H1 (cell line): ENCODE measurements at regions not wholly inside any gene's neighbourhood (a gene's known extent, or its start where the extent isn't known, plus 50 kb on each side); places are given as distances from the start of the nearest gene placed in this dataset.

Experiments used
- CTCF ChIA-PET: fragments of 300-600 bp; sonication (Branson Sonifier 250); formaldehyde crosslinking; loops from one replicate; lab custom pipeline; 2021; ENCODE audit not compliant: partially characterized antibody; lab: Charles Lee
- POLR2A ChIA-PET: fragments of 300-600 bp; sonication (Branson Sonifier 250); formaldehyde crosslinking; loops from one replicate; lab custom pipeline; 2021; ENCODE audit warnings: inconsistent platforms; ENCODE audit not compliant: partially characterized antibody; lab: Charles Lee
- DNase-seq, 2 experiments: peaks; one replicate each; pipeline versions ENCODE4 v3.0.0 to v3.0.0-alpha.2; 2010 to 2022; ENCODE audit warnings: low spot score in 2 of 2, low read depth in 1 of 2, mixed read lengths in 1 of 2
- FAIRE-seq: peaks from 2 replicates; lab custom pipeline; 2011; peaks lifted over from hg19 to GRCh38; lab: Jason Lieb, UNC
- H2AFZ ChIP-seq: 2 replicates; pipeline ENCODE4 v1.8.1; 2012; ENCODE audit warnings: low read length, inconsistent platforms
- H2AK5ac ChIP-seq: 2 replicates; pipeline ENCODE4 v1.6.1; 2013; ENCODE audit warnings: low read depth, low read length
- H2BK120ac ChIP-seq: replicated peaks from 2 replicates; pipeline ENCODE3; 2013; ENCODE audit warnings: low read depth, low read length, inconsistent platforms
- H2BK12ac ChIP-seq: 2 replicates; pipeline ENCODE4 v1.6.1; 2013; ENCODE audit warnings: low read depth, low read length
- H2BK15ac ChIP-seq: 2 replicates; pipeline ENCODE4 v1.6.1; 2013; ENCODE audit warnings: low read length
- H2BK20ac ChIP-seq: 2 replicates; pipeline ENCODE4 v1.6.1; 2013; ENCODE audit warnings: low read length
- H2BK5ac ChIP-seq: 2 replicates; pipeline ENCODE4 v1.6.1; 2013; ENCODE audit warnings: low read depth, low read length
- H3K14ac ChIP-seq: 2 replicates; pipeline ENCODE4 v1.6.1; 2013; ENCODE audit warnings: inconsistent platforms; ENCODE audit not compliant: insufficient read length
- H3K18ac ChIP-seq: 2 replicates; pipeline ENCODE4 v1.6.1; 2013; ENCODE audit warnings: low read length; ENCODE audit errors: extremely low read depth
- H3K23ac ChIP-seq: 2 replicates; pipeline ENCODE4 v1.6.1; 2013; ENCODE audit warnings: inconsistent platforms; ENCODE audit not compliant: insufficient read length
- H3K23me2 ChIP-seq: 2 replicates; pipeline ENCODE4 v1.6.1; 2013; ENCODE audit warnings: low read depth, low read length
- H3K27ac ChIP-seq: 2 replicates; pipeline ENCODE4 v1.6.1; 2011; ENCODE audit warnings: low read depth, low read length, inconsistent platforms
- H3K27me3 ChIP-seq, 4 experiments: replicated peaks in 1 of 4; 1 replicate in 1 of 4; 2 replicates in 3 of 4; pipeline versions ENCODE4 v1.6.1 to v1.8.1; 2011 to 2013; ENCODE audit warnings: low read length in 3 of 4, mild to moderate bottlenecking in 3 of 4, inconsistent platforms in 2 of 4, mixed read lengths in 2 of 4, moderate library complexity in 1 of 4; ENCODE audit not compliant: control insufficient read depth in 3 of 4, insufficient read depth in 3 of 4; ENCODE audit errors: extremely low read depth in 1 of 4
- H3K36me3 ChIP-seq, 4 experiments: 2 replicates each; pipeline versions ENCODE4 v1.6.1 to v1.8.1; 2011 to 2013; ENCODE audit warnings: mild to moderate bottlenecking in 4 of 4, low read length in 3 of 4, moderate library complexity in 2 of 4, control low read depth in 1 of 4, inconsistent platforms in 1 of 4; ENCODE audit not compliant: insufficient read depth in 4 of 4, control insufficient read depth in 2 of 4
- H3K4ac ChIP-seq: replicated peaks from 2 replicates; pipeline ENCODE3; 2013; ENCODE audit warnings: low read length, low read depth, mixed read lengths, inconsistent platforms; ENCODE audit not compliant: insufficient read length
- H3K4me1 ChIP-seq, 4 experiments: replicated peaks in 1 of 4; 1 replicate in 1 of 4; 2 replicates in 3 of 4; pipeline versions ENCODE4 v1.6.1 to v1.8.1; 2011 to 2013; ENCODE audit warnings: low read length in 3 of 4, inconsistent platforms in 2 of 4, mixed read lengths in 1 of 4; ENCODE audit not compliant: insufficient read depth in 4 of 4, control insufficient read depth in 3 of 4
- H3K4me2 ChIP-seq, 2 experiments: 2 replicates each; pipeline versions ENCODE4 v1.6.1 to v1.8.1; 2011 to 2013; ENCODE audit warnings: low read depth in 2 of 2, low read length in 2 of 2, control low read depth in 1 of 2, inconsistent platforms in 1 of 2, mild to moderate bottlenecking in 1 of 2; ENCODE audit not compliant: insufficient read depth in 1 of 2
- H3K4me3 ChIP-seq, 4 experiments: fragments of 200-600, 300-600 bp in 1 of 4; sonication (generic), shearing (Covaris generic), sonication (Bioruptor Twin) in 1 of 4; 2 replicates each; pipeline versions ENCODE4 v1.5.1 to v1.8.1; 2011 to 2016; ENCODE audit warnings: low read length in 4 of 4, low read depth in 3 of 4, control low read depth in 2 of 4, inconsistent platforms in 2 of 4, mild to moderate bottlenecking in 2 of 4, mixed read lengths in 1 of 4, moderate library complexity in 1 of 4; ENCODE audit not compliant: insufficient read depth in 2 of 4; ENCODE audit errors: extremely low read depth in 1 of 4
- H3K56ac ChIP-seq: replicated peaks from 2 replicates; pipeline ENCODE3; 2013; ENCODE audit warnings: low read depth, mild to moderate bottlenecking, mixed read lengths, low read length, inconsistent platforms; ENCODE audit not compliant: insufficient read length
- H3K79me1 ChIP-seq: 2 replicates; pipeline ENCODE4 v1.6.1; 2013; ENCODE audit warnings: low read depth, low read length, control low read depth
- H3K79me2 ChIP-seq, 2 experiments: 2 replicates each; pipeline versions ENCODE4 v1.6.1 to v1.8.1; 2012 to 2013; ENCODE audit warnings: low read length in 2 of 2, mild to moderate bottlenecking in 2 of 2, inconsistent platforms in 1 of 2; ENCODE audit not compliant: insufficient read depth in 2 of 2, control insufficient read depth in 1 of 2
- H3K9ac ChIP-seq, 4 experiments: replicated peaks in 1 of 4; 1 replicate in 1 of 4; 2 replicates in 3 of 4; pipeline versions ENCODE4 v1.6.1 to v1.8.1; 2011 to 2013; ENCODE audit warnings: low read depth in 3 of 4, low read length in 3 of 4, control low read depth in 2 of 4, mild to moderate bottlenecking in 2 of 4, moderate library complexity in 2 of 4, inconsistent platforms in 1 of 4; ENCODE audit errors: extremely low read depth in 1 of 4
- H3K9me3 ChIP-seq, 2 experiments: 2 replicates each; pipeline versions ENCODE4 v1.6.1 to v1.8.1; 2012 to 2013; ENCODE audit warnings: mild to moderate bottlenecking in 2 of 2, moderate library complexity in 2 of 2, control low read depth in 1 of 2, inconsistent platforms in 1 of 2, low read depth in 1 of 2, low read length in 1 of 2, mixed read lengths in 1 of 2; ENCODE audit not compliant: insufficient read depth in 2 of 2
- H4K20me1 ChIP-seq, 2 experiments: replicated peaks in 1 of 2; 2 replicates each; pipeline versions ENCODE3 to v1.8.1; 2011 to 2013; ENCODE audit warnings: inconsistent platforms in 2 of 2, low read length in 2 of 2, mild to moderate bottlenecking in 1 of 2; ENCODE audit not compliant: insufficient read depth in 2 of 2, control insufficient read depth in 1 of 2
- H4K5ac ChIP-seq: 2 replicates; pipeline ENCODE4 v1.6.1; 2013; ENCODE audit warnings: low read length, low read depth, mixed read lengths, inconsistent platforms; ENCODE audit not compliant: insufficient read length
- H4K8ac ChIP-seq: 2 replicates; pipeline ENCODE4 v1.8.0; 2013; ENCODE audit warnings: mild to moderate bottlenecking, moderate library complexity, low read length, inconsistent platforms; ENCODE audit not compliant: insufficient read depth; ENCODE audit errors: extremely low read depth
- H4K91ac ChIP-seq: replicated peaks from 2 replicates; pipeline ENCODE3; 2013; ENCODE audit warnings: low read length, mixed read lengths, inconsistent platforms; ENCODE audit not compliant: insufficient read length
- RFX5 ChIP-seq: IDR thresholded peaks from 2 replicates; pipeline ENCODE4 v1.6.1; 2011; ENCODE audit warnings: low read depth, low read length, improper control_type of control experiment, borderline replicate concordance
- SIRT6 ChIP-seq: IDR thresholded peaks from one replicate; pipeline ENCODE4 v1.7.1; 2012; ENCODE audit warnings: low read length, inconsistent platforms
- SIX5 ChIP-seq: IDR thresholded peaks from 2 replicates; pipeline ENCODE4 v1.6.1; 2011; ENCODE audit warnings: mild to moderate bottlenecking, low read depth, low read length
- SRF ChIP-seq: IDR thresholded peaks from 2 replicates; pipeline ENCODE4 v1.6.1; 2011; ENCODE audit warnings: mild to moderate bottlenecking, low read depth, low read length, moderate library complexity
- WGBS, 2 experiments: shearing (Covaris generic) in 1 of 2; methylation state at CpG; one replicate each; pipeline versions ENCODE4 v1.1.6 to v1.1.7; 2013 to 2015; ENCODE audit warnings: low lambda C conversion rate in 2 of 2, mixed read lengths in 2 of 2, inconsistent platforms in 1 of 2, low coverage in 1 of 2, missing lambda C conversion rate in 1 of 2; ENCODE audit not compliant: insufficient replicate concordance in 2 of 2, insufficient coverage in 1 of 2, insufficient read length in 1 of 2; ENCODE audit errors: extremely low coverage in 1 of 2, missing lambda C conversion rate in 1 of 2; 5-methylcytosine and 5-hydroxymethylcytosine counted together

GRCh38 chr5:129400395-129400983 is 59.6 kb upstream of the ADAMTS19 start:
- no peak for FAIRE-seq
- 83% methylated on average over 5 of the region's 5 CpGs; no CpG with 5 or more reads in 1 of the 2 experiments for WGBS, 2 experiments
- no peak overlapping the region for H3K23ac ChIP-seq

More at GRCh38 chr5:129400395-129400983, 59.6 kb upstream of the ADAMTS19 start:
- no peak overlapping the region for H3K4me3 ChIP-seq
- H4K91ac ChIP-seq = no peak overlapping the region
- H2BK120ac ChIP-seq = no peak overlapping the region
- H3K9me3 ChIP-seq = peaks cover 0 to 5% of the 10 kb centered on the region in 2 experiments; a peak in 1 of 4 replicates
- H2AK5ac ChIP-seq = no peak overlapping the region
- H3K9ac ChIP-seq = no peak overlapping the region
- no peak overlapping the region for H2BK5ac ChIP-seq
- ChIA-PET CTCF (interaction anchor here (0.9 to 2.7 kb wide), 6 partner anchors 10 to 367 kb away, joined by 3 to 14 read pairs (median 4); no protein-coding TSS in a partner anchor), POLR2A (interaction anchor here (3.9 kb wide), 1 partner anchor 60 kb away, joined by 29 read pairs; the partner anchor contains the start of gene ADAMTS19)
- no peak overlapping the region for H4K5ac ChIP-seq
- H3K23me2 ChIP-seq = no peaks in the 10 kb centered on the region
- no peak overlapping the region for H3K4me2 ChIP-seq
- H3K79me1 ChIP-seq = no peaks in the 10 kb centered on the region
- no peak overlapping the region for H3K14ac ChIP-seq
- H3K56ac ChIP-seq = no peak overlapping the region
- no peak overlapping the region for H3K18ac ChIP-seq
- no peak overlapping the region for H4K8ac ChIP-seq
- H4K20me1 ChIP-seq = no peaks in the 10 kb centered on the region
- peaks cover 3 to 24% (median 13%) of the 10 kb centered on the region in 4 experiments; a peak in 6 of 7 replicates for H3K4me1 ChIP-seq
- H2AFZ ChIP-seq = no peak overlapping the region
- DNase-seq = no peak
- H3K27ac ChIP-seq = no peak overlapping the region
- no peak overlapping the region for H2BK12ac ChIP-seq
- no peak overlapping the region for H3K4ac ChIP-seq
- no peak overlapping the region for H2BK15ac ChIP-seq
- H2BK20ac ChIP-seq = no peak overlapping the region
- H3K27me3 ChIP-seq = no peaks in the 10 kb centered on the region
- no peaks in the 10 kb centered on the region for H3K36me3 ChIP-seq
- H3K79me2 ChIP-seq = no peaks in the 10 kb centered on the region
- no peak for TF ChIP-seq RFX5
- TF ChIP-seq SIX5 = no peak
- TF ChIP-seq SIRT6 = no peak
- no peak for TF ChIP-seq SRF
